Brain microvascular endothelial cell (primary cell): ENCODE measurements at regions not wholly inside any gene's neighbourhood (a gene's known extent, or its start where the extent isn't known, plus 50 kb on each side); places are given as distances from the start of the nearest gene placed in this dataset.

Experiments used
- DNase-seq: peaks from one replicate; pipeline ENCODE4 v3.0.0-alpha.2; 2020
- H3K27ac ChIP-seq: fragments of 250-450 bp; sonication (Bioruptor Pico); 2 replicates; pipeline ENCODE4 v1.5.1; 2020; ENCODE audit warnings: mild to moderate bottlenecking, moderate library complexity
- H3K27me3 ChIP-seq: fragments of 250-450 bp; sonication (Bioruptor Pico); replicated peaks from 2 replicates; pipeline ENCODE4 v1.5.1; 2020; ENCODE audit warnings: mild to moderate bottlenecking
- H3K36me3 ChIP-seq: fragments of 250-450 bp; sonication (Bioruptor Pico); replicated peaks from 2 replicates; pipeline ENCODE4 v1.5.1; 2020; ENCODE audit warnings: mild to moderate bottlenecking
- H3K4me3 ChIP-seq: 2 replicates; pipeline ENCODE4 v1.5.1; 2011; ENCODE audit warnings: low read depth, mild to moderate bottlenecking, control low read depth, low read length, moderate library complexity
- in situ Hi-C: cut with HindIII; loops from 2 replicates; pipeline ENCODE4 v1.10.0; 2017; ENCODE audit warnings: low sequenced_read_pairs, low pct_ligation_motif_present
- TF ChIP-seq, protein P1 (sequence below): IDR thresholded peaks from 2 replicates; pipeline ENCODE4 v1.5.1; 2011; ENCODE audit warnings: low read depth, mild to moderate bottlenecking, moderate library complexity, low read length, control low read depth, inconsistent platforms; ENCODE audit errors: missing control alignments

DNA sequence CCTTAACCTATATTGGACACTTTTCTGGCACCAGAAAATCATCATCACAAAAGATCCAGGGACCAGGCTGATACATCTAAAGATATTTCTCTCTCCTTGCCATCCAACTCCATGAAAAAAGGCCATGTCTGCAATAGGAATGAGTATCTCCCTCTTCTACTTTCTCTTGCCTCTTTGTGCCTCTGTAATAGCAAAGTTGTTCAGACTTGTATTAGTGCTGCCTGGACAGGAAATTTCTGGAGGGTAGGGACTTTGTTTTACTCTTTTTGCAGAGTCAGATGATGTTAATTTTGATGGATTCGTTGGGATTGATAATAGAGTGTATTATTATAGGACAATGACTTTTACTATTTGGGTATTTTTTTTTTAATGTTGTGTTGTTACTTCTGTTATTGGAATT is 376.3 kb downstream of the INHBA start:
- no peaks in the 10 kb centered on the region for H3K36me3 ChIP-seq
- in situ Hi-C loops: no loop called here
- no peak for DNase-seq
- TF ChIP-seq, protein P1, sequence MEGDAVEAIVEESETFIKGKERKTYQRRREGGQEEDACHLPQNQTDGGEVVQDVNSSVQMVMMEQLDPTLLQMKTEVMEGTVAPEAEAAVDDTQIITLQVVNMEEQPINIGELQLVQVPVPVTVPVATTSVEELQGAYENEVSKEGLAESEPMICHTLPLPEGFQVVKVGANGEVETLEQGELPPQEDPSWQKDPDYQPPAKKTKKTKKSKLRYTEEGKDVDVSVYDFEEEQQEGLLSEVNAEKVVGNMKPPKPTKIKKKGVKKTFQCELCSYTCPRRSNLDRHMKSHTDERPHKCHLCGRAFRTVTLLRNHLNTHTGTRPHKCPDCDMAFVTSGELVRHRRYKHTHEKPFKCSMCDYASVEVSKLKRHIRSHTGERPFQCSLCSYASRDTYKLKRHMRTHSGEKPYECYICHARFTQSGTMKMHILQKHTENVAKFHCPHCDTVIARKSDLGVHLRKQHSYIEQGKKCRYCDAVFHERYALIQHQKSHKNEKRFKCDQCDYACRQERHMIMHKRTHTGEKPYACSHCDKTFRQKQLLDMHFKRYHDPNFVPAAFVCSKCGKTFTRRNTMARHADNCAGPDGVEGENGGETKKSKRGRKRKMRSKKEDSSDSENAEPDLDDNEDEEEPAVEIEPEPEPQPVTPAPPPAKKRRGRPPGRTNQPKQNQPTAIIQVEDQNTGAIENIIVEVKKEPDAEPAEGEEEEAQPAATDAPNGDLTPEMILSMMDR: no peak
- H3K27me3 ChIP-seq: no peaks in the 10 kb centered on the region
- no peak overlapping the region for H3K27ac ChIP-seq
- H3K4me3 ChIP-seq: no peak overlapping the region

DNA sequence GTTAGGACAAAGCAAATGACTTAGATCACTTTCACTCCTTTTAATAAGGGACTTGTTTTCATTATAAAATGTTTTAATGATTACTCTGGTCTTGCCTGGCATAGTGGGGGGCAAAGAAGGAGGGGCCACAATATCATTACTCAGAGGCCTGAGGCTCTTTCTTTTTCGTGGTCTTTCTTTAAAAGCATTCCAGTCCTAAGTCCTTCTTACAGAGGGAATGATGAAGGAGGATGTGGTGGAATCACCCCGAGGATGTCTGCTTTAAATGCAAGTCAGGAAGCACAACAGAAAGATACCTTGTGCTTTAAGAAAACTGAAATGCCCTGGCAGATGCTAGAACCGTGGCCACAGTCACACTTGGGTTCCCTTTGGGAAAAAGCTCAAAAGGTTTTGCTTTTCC is 379.1 kb downstream of the INHBA start:
- no peak overlapping the region for H3K4me3 ChIP-seq
- TF ChIP-seq, protein P1: no peak
- DNase-seq: no peak
- no peaks in the 10 kb centered on the region for H3K27me3 ChIP-seq
- H3K36me3 ChIP-seq: no peaks in the 10 kb centered on the region
- no peak overlapping the region for H3K27ac ChIP-seq
- in situ Hi-C loops: no loop called here

DNA sequence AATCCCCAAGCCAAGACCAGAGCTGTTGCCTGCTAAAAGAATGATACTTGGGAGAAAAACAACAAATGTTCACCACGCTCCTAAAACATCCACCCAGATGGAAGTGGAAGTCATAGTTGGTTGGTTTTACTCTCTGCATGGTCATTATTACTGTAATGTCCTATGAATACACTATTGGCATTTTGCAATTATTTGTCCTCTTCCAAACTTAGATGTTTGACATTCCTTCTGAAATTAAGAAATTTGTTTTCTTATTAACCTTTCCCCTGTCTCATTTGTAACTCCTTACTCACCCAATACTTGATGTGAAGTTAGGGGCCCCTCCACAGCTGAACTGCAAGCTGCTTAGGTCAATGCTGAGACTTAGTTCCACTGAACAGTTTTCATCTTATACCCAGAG is 383.3 kb downstream of the INHBA start:
- no peak for DNase-seq
- TF ChIP-seq, protein P1: no peak
- H3K36me3 ChIP-seq: no peaks in the 10 kb centered on the region

DNA sequence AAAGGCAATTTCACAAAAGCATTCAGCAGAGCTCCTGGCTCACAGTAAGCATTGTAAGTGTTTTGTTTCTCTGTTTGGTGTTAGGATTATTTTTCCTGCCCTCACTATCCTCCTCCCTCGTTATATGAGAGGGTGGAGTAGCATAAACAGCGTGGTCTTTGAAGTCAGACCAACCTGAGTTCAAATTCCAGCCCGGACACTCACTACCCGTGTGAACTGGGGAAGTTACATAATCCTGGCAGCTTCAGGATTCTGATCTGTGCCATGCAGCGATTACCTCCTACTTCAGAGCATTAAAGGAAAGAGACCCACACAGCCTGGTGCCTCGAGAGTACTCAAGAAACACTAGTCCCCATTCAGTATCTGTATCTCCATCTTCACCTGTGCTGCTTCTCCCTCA is 386.5 kb downstream of the INHBA start:
- Histone ChIP-seq H3K27ac (no peak overlapping the region), H3K4me3 (no peak overlapping the region), H3K36me3 (no peaks in the 10 kb centered on the region), H3K27me3 (no peaks in the 10 kb centered on the region)
- TF ChIP-seq, protein P1: no peak
- in situ Hi-C loops: no loop called here
- peak; percentile 6 for DNase-seq

More for the DNA sequence above, 383.3 kb downstream of the INHBA start:
- Histone ChIP-seq H3K27ac (no peak overlapping the region), H3K27me3 (no peaks in the 10 kb centered on the region), H3K4me3 (no peak overlapping the region)
- in situ Hi-C loops: no loop called here

DNA sequence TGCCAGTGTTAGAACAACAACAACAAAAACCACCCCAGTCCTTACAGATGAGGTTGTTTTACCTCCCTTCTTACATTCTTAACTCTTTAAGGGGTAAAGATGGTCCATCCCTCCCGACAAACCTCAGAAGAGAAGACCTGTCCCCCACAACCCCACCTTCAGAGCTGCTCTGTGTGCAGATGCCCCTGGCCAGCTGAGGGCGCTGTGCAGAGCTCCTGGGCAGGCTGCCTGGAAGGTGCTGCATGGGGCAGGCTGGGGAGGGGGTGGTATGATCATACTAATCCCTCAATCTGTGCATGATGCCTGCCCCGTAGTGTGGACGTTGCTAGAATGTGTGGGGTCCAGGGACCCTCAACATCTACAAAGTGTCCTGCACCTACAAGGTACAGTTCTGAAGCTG is 387.1 kb downstream of the INHBA start:
- Histone ChIP-seq H3K36me3 (no peaks in the 10 kb centered on the region), H3K27me3 (no peaks in the 10 kb centered on the region), H3K4me3 (no peak overlapping the region), H3K27ac (no peak overlapping the region)
- in situ Hi-C loops: no loop called here
- no peak for DNase-seq
- TF ChIP-seq, protein P1: peak; percentile 63

DNA sequence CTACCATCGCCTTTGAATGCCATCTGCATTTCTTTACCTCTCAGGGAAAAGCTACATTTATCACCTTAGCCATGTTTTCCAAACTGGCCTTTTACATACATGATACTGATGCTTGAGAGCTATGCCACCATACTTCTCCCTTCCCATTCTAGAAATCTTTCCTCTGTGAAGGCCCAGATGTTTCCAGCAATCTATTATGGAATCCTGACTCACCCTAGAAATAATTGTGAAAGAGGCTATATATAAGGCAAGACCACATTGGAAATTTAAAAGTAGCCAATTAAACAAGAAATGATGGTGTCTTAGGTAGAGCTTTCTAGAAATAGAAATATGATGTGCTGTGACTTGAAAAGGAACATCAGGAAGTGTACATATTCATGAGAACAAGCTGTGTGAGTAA is 389.7 kb downstream of the INHBA start:
- Histone ChIP-seq H3K4me3 (no peak overlapping the region), H3K27ac (no peak overlapping the region), H3K27me3 (no peaks in the 10 kb centered on the region), H3K36me3 (no peaks in the 10 kb centered on the region)
- TF ChIP-seq, protein P1: no peak
- in situ Hi-C loops: no loop called here
- no peak for DNase-seq
